Muscle layer of duodenum (tissue), 2 donors: ENCODE measurements at regions not wholly inside any gene's neighbourhood (a gene's known extent, or its start where the extent isn't known, plus 50 kb on each side); places are given as distances from the start of the nearest gene placed in this dataset.

Source experiments
- H3K27ac ChIP-seq: one replicate; pipeline ENCODE4 v1.7.0; 2013; ENCODE audit warnings: mild to moderate bottlenecking, low read length
- H3K27me3 ChIP-seq: one replicate; pipeline ENCODE4 v1.7.0; 2013; ENCODE audit warnings: low read depth, mild to moderate bottlenecking, control low read depth, low read length
- H3K36me3 ChIP-seq, 2 donors: one replicate each; pipeline ENCODE4 v1.7.0; 2013; ENCODE audit warnings: low read length in 2 of 2, control low read depth in 1 of 2, mild to moderate bottlenecking in 1 of 2; ENCODE audit not compliant: insufficient read depth in 2 of 2, control insufficient read depth in 1 of 2
- H3K4me1 ChIP-seq, 2 donors: one replicate each; pipeline ENCODE4 v1.7.0; 2013; ENCODE audit warnings: low read length in 2 of 2, mild to moderate bottlenecking in 2 of 2, control low read depth in 1 of 2, moderate library complexity in 1 of 2; ENCODE audit not compliant: insufficient read depth in 2 of 2, control insufficient read depth in 1 of 2
- H3K4me3 ChIP-seq, 2 donors: one replicate each; pipeline ENCODE4 v1.7.0; 2013; ENCODE audit warnings: low read length in 2 of 2, low read depth in 1 of 2, mild to moderate bottlenecking in 1 of 2
- H3K9me3 ChIP-seq, 2 donors: one replicate each; pipeline ENCODE4 v1.7.0; 2013; ENCODE audit warnings: low read length in 2 of 2, control low read depth in 1 of 2, mild to moderate bottlenecking in 1 of 2; ENCODE audit not compliant: control insufficient read depth in 1 of 2
- donor health status: healthy.

- no peak overlapping the region for H3K27ac ChIP-seq
Observed at GRCh38 chr11:109902764-109903433, 190.3 kb upstream of the ZC3H12C start.

GRCh38 chr11:109911488-109911887, 181.7 kb upstream of the ZC3H12C start:
- no peaks in the 10 kb centered on the region for H3K4me1 ChIP-seq
- no peaks in the 10 kb centered on the region for H3K36me3 ChIP-seq
- no peaks in the 10 kb centered on the region for H3K27me3 ChIP-seq
- H3K27ac ChIP-seq, result no peak overlapping the region
- peaks cover 0 to 5% of the 10 kb centered on the region in 2 donors for H3K9me3 ChIP-seq
- no peak overlapping the region for H3K4me3 ChIP-seq

More at GRCh38 chr11:109902764-109903433, 190.3 kb upstream of the ZC3H12C start:
- H3K36me3 ChIP-seq, result no peaks in the 10 kb centered on the region
- H3K27me3 ChIP-seq, result no peaks in the 10 kb centered on the region
- no peaks in the 10 kb centered on the region for H3K4me1 ChIP-seq
- peaks cover 0 to 11% of the 10 kb centered on the region in 2 donors for H3K9me3 ChIP-seq
- H3K4me3 ChIP-seq, result no peak overlapping the region

GRCh38 chr11:109914038-109914437, 179.2 kb upstream of the ZC3H12C start:
- no peaks in the 10 kb centered on the region for H3K36me3 ChIP-seq
- no peak overlapping the region for H3K27ac ChIP-seq
- H3K9me3 ChIP-seq, result peaks cover 0 to 2% of the 10 kb centered on the region in 2 donors
- H3K4me1 ChIP-seq, result no peaks in the 10 kb centered on the region
- H3K4me3 ChIP-seq, result no peak overlapping the region
- H3K27me3 ChIP-seq, result no peaks in the 10 kb centered on the region

- no peaks in the 10 kb centered on the region for H3K36me3 ChIP-seq
- no peak overlapping the region for H3K4me3 ChIP-seq
- H3K27me3 ChIP-seq, result no peaks in the 10 kb centered on the region
- no peak overlapping the region for H3K27ac ChIP-seq
- H3K9me3 ChIP-seq, result peaks cover 0 to 3% of the 10 kb centered on the region in 2 donors
- H3K4me1 ChIP-seq, result no peaks in the 10 kb centered on the region
Observed at GRCh38 chr11:109914809-109915653, 178.2 kb upstream of the ZC3H12C start.

GRCh38 chr11:109926941-109927340, 166.3 kb upstream of the ZC3H12C start:
- H3K27me3 ChIP-seq, result no peaks in the 10 kb centered on the region
- no peak overlapping the region for H3K4me3 ChIP-seq
- H3K4me1 ChIP-seq, result no peaks in the 10 kb centered on the region
- H3K9me3 ChIP-seq, result no peaks in the 10 kb centered on the region
- H3K27ac ChIP-seq, result no peak overlapping the region
- no peaks in the 10 kb centered on the region for H3K36me3 ChIP-seq

GRCh38 chr11:109929308-109929707, 163.9 kb upstream of the ZC3H12C start:
- Histone ChIP-seq H3K27me3 (no peaks in the 10 kb centered on the region), H3K4me3 (no peak overlapping the region), H3K27ac (no peak overlapping the region), H3K9me3 (no peaks in the 10 kb centered on the region), H3K4me1 (no peaks in the 10 kb centered on the region), H3K36me3 (no peaks in the 10 kb centered on the region)

- H3K4me3 ChIP-seq, result no peak overlapping the region
- no peaks in the 10 kb centered on the region for H3K36me3 ChIP-seq
- no peak overlapping the region for H3K27ac ChIP-seq
- no peaks in the 10 kb centered on the region for H3K27me3 ChIP-seq
- no peaks in the 10 kb centered on the region for H3K4me1 ChIP-seq
- no peaks in the 10 kb centered on the region for H3K9me3 ChIP-seq
Observed at GRCh38 chr11:109933126-109933525, 160.1 kb upstream of the ZC3H12C start.

GRCh38 chr11:109934151-109934550, 159.0 kb upstream of the ZC3H12C start:
- H3K27me3 ChIP-seq, result no peaks in the 10 kb centered on the region
- H3K36me3 ChIP-seq, result no peaks in the 10 kb centered on the region
- no peaks in the 10 kb centered on the region for H3K9me3 ChIP-seq
- no peaks in the 10 kb centered on the region for H3K4me1 ChIP-seq
- H3K27ac ChIP-seq, result no peak overlapping the region
- no peak overlapping the region for H3K4me3 ChIP-seq

- H3K4me3 ChIP-seq, result no peak overlapping the region
- H3K27me3 ChIP-seq, result no peaks in the 10 kb centered on the region
- H3K4me1 ChIP-seq, result no peaks in the 10 kb centered on the region
- no peaks in the 10 kb centered on the region for H3K9me3 ChIP-seq
- no peaks in the 10 kb centered on the region for H3K36me3 ChIP-seq
- H3K27ac ChIP-seq, result no peak overlapping the region
Observed at GRCh38 chr11:109936661-109937180, 156.5 kb upstream of the ZC3H12C start.

GRCh38 chr11:109937968-109938367, 155.2 kb upstream of the ZC3H12C start:
- no peaks in the 10 kb centered on the region for H3K27me3 ChIP-seq

GRCh38 chr11:109939166-109939810, 153.9 kb upstream of the ZC3H12C start:
- no peak overlapping the region for H3K27ac ChIP-seq
- H3K4me3 ChIP-seq, result no peak overlapping the region
- no peaks in the 10 kb centered on the region for H3K27me3 ChIP-seq
- H3K36me3 ChIP-seq, result no peaks in the 10 kb centered on the region
- H3K9me3 ChIP-seq, result no peaks in the 10 kb centered on the region
- no peaks in the 10 kb centered on the region for H3K4me1 ChIP-seq

More at GRCh38 chr11:109937968-109938367, 155.2 kb upstream of the ZC3H12C start:
- no peak overlapping the region for H3K4me3 ChIP-seq
- no peaks in the 10 kb centered on the region for H3K9me3 ChIP-seq
- H3K4me1 ChIP-seq, result no peaks in the 10 kb centered on the region
- H3K27ac ChIP-seq, result no peak overlapping the region
- H3K36me3 ChIP-seq, result no peaks in the 10 kb centered on the region
